GM18505 (cell line): ENCODE measurements at regions not wholly inside any gene's neighbourhood (a gene's known extent, or its start where the extent isn't known, plus 50 kb on each side); places are given as distances from the start of the nearest gene placed in this dataset.
"Not testable (repeated sequence)": the region's sequence is repeated elsewhere in the genome, so short reads cannot be mapped to it uniquely, and the experiment has no call there.

Experiments used
- ATAC-seq: cut with Tn5 transposase; IDR thresholded peaks from one replicate; pipeline ENCODE4 v1.9.1; 2021; ENCODE audit not compliant: unreplicated experiment
- POLR2A ChIP-seq: IDR thresholded peaks from 4 replicates; pipeline ENCODE4 v1.6.1; 2011; ENCODE audit warnings: borderline replicate concordance; ENCODE audit not compliant: insufficient read depth, insufficient read length; ENCODE audit errors: extremely low read depth

GRCh38 chrX:148282504-148282903 lies 217.9 kb upstream of the AFF2 start:
- TF ChIP-seq POLR2A, result no peak
- no peak for ATAC-seq

GRCh38 chrX:148284056-148284455 lies 216.4 kb upstream of the AFF2 start:
- TF ChIP-seq POLR2A, result no peak
- ATAC-seq, result no peak

DNA sequence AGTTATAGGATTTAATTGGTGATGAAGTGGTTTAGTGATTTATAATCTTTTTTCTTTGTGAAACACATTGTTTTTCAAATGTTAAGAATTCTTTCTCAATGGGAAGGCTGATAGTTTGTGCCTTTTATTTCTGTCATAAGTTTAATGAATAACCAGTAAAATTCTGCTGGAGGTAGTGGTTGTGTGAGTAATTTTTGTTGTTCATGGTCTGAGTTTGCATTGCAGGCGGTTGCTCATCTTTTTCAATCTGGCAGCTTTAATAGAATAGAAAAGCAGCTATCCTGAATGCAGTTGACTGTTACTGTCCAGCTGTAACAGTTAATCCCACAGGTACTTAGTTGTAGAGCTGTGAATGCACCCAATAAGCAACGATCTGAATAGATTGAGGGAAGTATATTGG lies 215.6 kb upstream of the AFF2 start:
- no peak for TF ChIP-seq POLR2A
- no peak for ATAC-seq

GRCh38 chrX:148288451-148288850 lies 212.0 kb upstream of the AFF2 start:
- no peak for ATAC-seq
- TF ChIP-seq POLR2A, result no peak

DNA sequence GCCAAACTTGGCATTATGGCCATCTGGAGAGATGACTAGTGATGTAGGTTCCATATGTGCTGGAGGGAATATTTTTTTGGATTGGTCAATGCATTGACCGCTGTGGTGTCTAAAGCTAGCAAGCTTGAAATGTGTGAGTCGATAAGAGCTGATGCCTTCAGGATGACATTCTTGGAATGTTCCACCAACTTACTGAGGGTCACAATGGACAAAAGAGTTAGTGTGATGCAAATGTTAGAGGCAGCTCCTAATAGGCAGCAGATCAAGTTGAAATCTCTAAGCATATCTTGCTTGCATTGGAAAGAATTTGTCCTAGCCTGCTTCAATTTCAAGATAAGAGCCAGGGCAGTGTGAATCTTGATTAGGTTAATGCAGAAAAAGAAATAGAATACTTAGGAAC lies 210.4 kb upstream of the AFF2 start:
- no peak for ATAC-seq
- TF ChIP-seq POLR2A, result no peak

DNA sequence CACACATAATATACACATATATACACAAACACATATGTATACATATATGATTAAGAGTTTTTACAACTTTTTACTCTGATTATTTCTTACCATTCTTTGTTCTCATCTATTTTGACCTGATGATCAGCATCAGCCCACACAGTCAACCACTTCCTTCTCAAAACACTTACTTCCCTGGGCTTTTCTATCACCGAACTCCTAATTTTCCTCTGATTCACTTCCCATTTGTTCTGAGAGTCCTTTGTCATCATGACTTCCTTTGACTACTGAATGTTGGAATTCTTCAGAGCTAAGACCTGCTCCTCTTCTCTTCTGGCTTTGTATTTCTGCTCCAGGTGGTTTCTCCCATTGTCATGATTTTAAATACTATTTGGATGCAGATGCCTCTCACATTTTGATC lies 209.5 kb upstream of the AFF2 start:
- ATAC-seq, result no peak
- TF ChIP-seq POLR2A, result no peak

GRCh38 chrX:148298737-148299136 lies 201.7 kb upstream of the AFF2 start:
- no peak for TF ChIP-seq POLR2A
- ATAC-seq, result no peak

DNA sequence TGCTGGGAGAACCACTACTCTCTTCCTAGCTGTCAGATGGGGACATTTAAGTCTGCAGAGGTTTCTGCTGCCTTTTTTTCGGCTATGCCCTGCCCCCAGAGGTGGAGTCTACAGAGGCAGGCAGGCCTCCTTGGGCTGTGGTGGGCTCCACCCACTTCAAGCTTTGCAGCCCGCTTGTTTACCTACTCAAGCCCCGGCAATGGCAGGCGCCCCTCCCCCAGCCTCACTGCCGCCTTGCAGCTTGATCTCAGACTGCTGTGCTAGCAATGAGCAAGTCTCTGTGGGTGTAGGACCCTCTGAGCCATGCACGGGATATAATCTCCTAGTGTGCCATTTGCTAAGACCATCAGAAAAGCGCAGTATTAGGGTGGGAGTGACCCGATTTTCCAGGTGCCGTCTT lies 195.2 kb upstream of the AFF2 start:
- ATAC-seq, result not testable (repeated sequence)

GRCh38 chrX:148309413-148309812 lies 191.0 kb upstream of the AFF2 start:
- no peak for ATAC-seq
- TF ChIP-seq POLR2A, result no peak

DNA sequence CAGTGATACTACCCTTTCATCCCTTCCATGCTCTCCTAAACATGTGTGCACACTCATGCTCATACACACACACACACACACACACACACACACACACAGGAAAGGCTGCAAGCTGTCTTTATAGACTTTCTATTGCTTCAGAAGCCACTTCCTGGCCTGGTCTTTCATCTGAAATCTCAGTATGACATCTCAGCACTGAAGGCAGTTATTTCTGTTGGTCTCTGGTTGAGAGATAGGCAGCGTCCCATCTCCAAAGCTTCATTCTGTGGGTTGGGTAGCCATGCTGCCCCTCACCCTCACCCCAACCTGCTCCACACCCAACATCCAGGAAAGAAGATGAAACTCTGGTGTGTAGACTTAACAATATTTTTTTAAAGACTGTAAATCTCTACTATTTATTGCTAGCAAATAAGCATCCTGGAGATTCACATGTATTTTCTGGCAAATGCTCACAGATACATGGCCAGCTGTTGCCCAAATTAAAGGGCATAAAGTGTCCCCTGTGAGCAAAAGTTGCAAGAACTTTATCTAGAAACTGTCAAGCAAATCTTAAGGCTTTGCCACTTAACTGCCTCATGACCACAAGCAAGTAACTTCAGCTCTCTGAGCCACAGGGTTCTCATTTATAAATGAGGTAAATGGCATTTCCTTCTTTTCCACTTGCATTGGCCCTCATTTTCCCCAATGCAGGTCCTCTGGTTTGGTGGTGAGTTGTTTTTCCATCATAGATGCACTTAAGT lies 189.8 kb upstream of the AFF2 start:
- TF ChIP-seq POLR2A, result no peak
- peak; percentile 71 for ATAC-seq

- ATAC-seq, result no peak
- no peak for TF ChIP-seq POLR2A
Measured at GRCh38 chrX:148311544-148311943, 188.9 kb upstream of the AFF2 start.

GRCh38 chrX:148314876-148315275 lies 185.5 kb upstream of the AFF2 start:
- ATAC-seq, result no peak

DNA sequence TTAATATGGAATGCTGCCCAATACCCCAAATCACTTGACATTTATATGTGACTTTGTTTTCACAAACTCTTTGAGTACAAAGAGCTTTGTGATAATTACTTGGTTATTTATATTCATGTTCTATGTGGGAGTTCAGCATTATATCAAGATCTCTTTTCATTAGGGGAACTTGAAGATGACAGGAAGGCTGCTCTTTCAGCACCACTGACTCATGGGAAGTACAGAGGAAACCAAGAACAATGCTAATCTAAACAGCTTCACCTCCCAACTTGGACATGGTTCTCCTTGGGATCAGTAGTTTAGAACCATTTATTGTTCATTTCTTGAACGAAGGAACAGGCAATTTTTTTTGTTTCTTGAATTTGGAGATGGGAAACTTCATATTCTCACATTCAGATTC lies 184.0 kb upstream of the AFF2 start:
- TF ChIP-seq POLR2A, result no peak
- no peak for ATAC-seq

More at GRCh38 chrX:148314876-148315275, 185.5 kb upstream of the AFF2 start:
- no peak for TF ChIP-seq POLR2A

DNA sequence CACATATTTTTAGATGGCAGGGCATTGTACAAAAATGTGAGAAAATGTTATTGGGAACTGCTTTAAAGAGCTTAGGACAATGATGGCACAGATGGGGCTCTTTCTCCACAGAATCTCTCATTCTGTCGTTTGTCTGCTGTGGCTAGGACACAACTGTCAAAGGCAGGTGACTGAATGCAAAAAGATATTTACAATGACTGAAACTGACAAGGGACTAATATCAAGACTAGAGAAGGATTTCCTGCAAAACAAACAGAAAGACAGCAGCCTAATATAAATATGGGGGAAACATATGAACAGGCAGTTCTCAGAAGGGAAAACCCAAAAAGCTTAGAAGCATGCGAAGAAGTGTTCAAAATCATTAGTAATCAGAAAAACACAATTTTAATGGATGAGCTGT lies 177.5 kb upstream of the AFF2 start:
- no peak for TF ChIP-seq POLR2A
- no peak for ATAC-seq

DNA sequence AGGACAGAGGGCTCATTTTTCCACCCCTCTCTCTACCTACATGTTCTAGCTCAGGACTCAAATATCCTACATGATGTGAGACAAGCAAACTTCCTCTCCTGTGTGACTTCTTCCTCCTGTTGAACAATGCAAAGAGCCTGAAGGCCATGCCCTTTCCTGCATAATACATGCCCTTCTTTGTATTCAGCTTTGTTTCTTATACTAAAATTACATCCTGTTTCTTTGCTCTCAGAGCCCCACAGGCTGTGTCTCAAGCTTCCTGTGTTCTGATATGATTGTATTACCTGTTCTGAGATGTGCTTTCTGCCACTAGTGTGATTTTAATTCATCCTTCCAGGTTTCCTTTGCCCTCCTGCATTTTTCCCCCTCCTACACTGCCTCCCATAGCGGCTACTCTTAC lies 166.4 kb upstream of the AFF2 start:
- TF ChIP-seq POLR2A, result no peak
- no peak for ATAC-seq
